ENCODE measurements at regions not wholly inside any gene's neighbourhood (a gene's known extent, or its start where the extent isn't known, plus 50 kb on each side); places are given as distances from the start of the nearest gene placed in this dataset.

GRCh38 chr17:33615861-33616260, 322.8 kb upstream of the ASIC2 start:
- no peaks in the 10 kb centered on the region for H3F3A ChIP-seq (ENCODE audit: insufficient read depth, low read length)
- no peak overlapping the region for H3K4me3 ChIP-seq (ENCODE audit: low read length)
- TF ChIP-seq EZH2 (optimal IDR thresholded peaks at IDR 0.05; ENCODE audit: low read depth, low read length) (no peak), CTCF (IDR thresholded peaks at IDR 0.05; ENCODE audit: low read length) (no peak), EZH2phosphoT487 (IDR thresholded peaks at IDR 0.05; ENCODE audit: low read length) (no peak)
- no peak overlapping the region for H3K4me2 ChIP-seq (ENCODE audit: low read depth, low read length)
- H3K9me3 ChIP-seq (replicated peaks; ENCODE audit: insufficient read depth, low read length), result no peaks in the 10 kb centered on the region
- no peak overlapping the region for H3K9ac ChIP-seq (ENCODE audit: low read length)
- H2AFZ ChIP-seq (ENCODE audit: low read length), result no peak overlapping the region
- no peaks in the 10 kb centered on the region for H3K27me3 ChIP-seq (replicated peaks; ENCODE audit: insufficient read depth, low read length)
- no peaks in the 10 kb centered on the region for H3K4me1 ChIP-seq (ENCODE audit: low read length)
- H3K79me2 ChIP-seq (ENCODE audit: low read length), result no peaks in the 10 kb centered on the region
- no peaks in the 10 kb centered on the region for H3K36me3 ChIP-seq (replicated peaks; ENCODE audit: insufficient read depth, low read length)
- H3K9me2 ChIP-seq (replicated peaks; ENCODE audit: insufficient read depth, low read length), result no peaks in the 10 kb centered on the region
- no peak for DNase-seq
- no peaks in the 10 kb centered on the region for H4K20me1 ChIP-seq (ENCODE audit: insufficient read depth, low read length)
- no peak overlapping the region for H3K27ac ChIP-seq (ENCODE audit: low read length)

- H3K4me2 ChIP-seq (ENCODE audit: low read depth, low read length), result no peak overlapping the region
- H3K9ac ChIP-seq (ENCODE audit: low read length), result no peak overlapping the region
- H4K20me1 ChIP-seq (ENCODE audit: insufficient read depth, low read length), result no peaks in the 10 kb centered on the region
- no peaks in the 10 kb centered on the region for H3K36me3 ChIP-seq (replicated peaks; ENCODE audit: insufficient read depth, low read length)
- H3K9me3 ChIP-seq (replicated peaks; ENCODE audit: insufficient read depth, low read length), result no peaks in the 10 kb centered on the region
- no peaks in the 10 kb centered on the region for H3K79me2 ChIP-seq (ENCODE audit: low read length)
- H3K27me3 ChIP-seq (replicated peaks; ENCODE audit: insufficient read depth, low read length), result no peaks in the 10 kb centered on the region
- no peak overlapping the region for H3K27ac ChIP-seq (ENCODE audit: low read length)
- DNase-seq, result no peak
- TF ChIP-seq EZH2phosphoT487 (IDR thresholded peaks at IDR 0.05; ENCODE audit: low read length), result no peak
- TF ChIP-seq EZH2 (optimal IDR thresholded peaks at IDR 0.05; ENCODE audit: low read depth, low read length), result no peak
- no peak for TF ChIP-seq CTCF (IDR thresholded peaks at IDR 0.05; ENCODE audit: low read length)
- H3F3A ChIP-seq (ENCODE audit: insufficient read depth, low read length), result no peaks in the 10 kb centered on the region
- H2AFZ ChIP-seq (ENCODE audit: low read length), result no peak overlapping the region
- H3K4me1 ChIP-seq (ENCODE audit: low read length), result no peaks in the 10 kb centered on the region
- H3K4me3 ChIP-seq (ENCODE audit: low read length), result no peak overlapping the region
- H3K9me2 ChIP-seq (replicated peaks; ENCODE audit: insufficient read depth, low read length), result no peaks in the 10 kb centered on the region
Measured at GRCh38 chr17:33623841-33624240, 330.7 kb upstream of the ASIC2 start.

GRCh38 chr17:33628500-33629346, 335.6 kb upstream of the ASIC2 start:
- Histone ChIP-seq H3K79me2 (ENCODE audit: low read length) (no peaks in the 10 kb centered on the region), H3K4me2 (ENCODE audit: low read depth, low read length) (no peak overlapping the region), H3K4me1 (ENCODE audit: low read length) (no peaks in the 10 kb centered on the region), H2AFZ (ENCODE audit: low read length) (no peak overlapping the region), H3K4me3 (ENCODE audit: low read length) (no peak overlapping the region), H3K9me2 (replicated peaks; ENCODE audit: insufficient read depth, low read length) (no peaks in the 10 kb centered on the region), H3K9ac (ENCODE audit: low read length) (no peak overlapping the region), H3K36me3 (replicated peaks; ENCODE audit: insufficient read depth, low read length) (no peaks in the 10 kb centered on the region), H3F3A (ENCODE audit: insufficient read depth, low read length) (no peaks in the 10 kb centered on the region), H3K27ac (ENCODE audit: low read length) (no peak overlapping the region), H3K27me3 (replicated peaks; ENCODE audit: insufficient read depth, low read length) (no peaks in the 10 kb centered on the region), H3K9me3 (replicated peaks; ENCODE audit: insufficient read depth, low read length) (no peaks in the 10 kb centered on the region), H4K20me1 (ENCODE audit: insufficient read depth, low read length) (no peaks in the 10 kb centered on the region)
- no peak for DNase-seq
- TF ChIP-seq EZH2phosphoT487 (IDR thresholded peaks at IDR 0.05; ENCODE audit: low read length) (no peak), EZH2 (optimal IDR thresholded peaks at IDR 0.05; ENCODE audit: low read depth, low read length) (no peak), CTCF (IDR thresholded peaks at IDR 0.05; ENCODE audit: low read length) (no peak)

Data from MM.1S (cell line).